ENCODE measurements at regions not wholly inside any gene's neighbourhood (a gene's known extent, or its start where the extent isn't known, plus 50 kb on each side); places are given as distances from the start of the nearest gene placed in this dataset.

GRCh38 chr15:47412802-47413201, 304.5 kb upstream of the SEMA6D start:
- TF ChIP-seq EP300 (IDR thresholded peaks at IDR 0.05; ENCODE audit: borderline replicate concordance) (no peak), RAD21 (IDR thresholded peaks at IDR 0.05; ENCODE audit: low read depth) (no peak), MAX (IDR thresholded peaks at IDR 0.05) (no peak), CEBPB (IDR thresholded peaks at IDR 0.05) (no peak), TEAD4 (IDR thresholded peaks at IDR 0.05) (no peak), TCF12 (IDR thresholded peaks at IDR 0.05; ENCODE audit: low read depth) (no peak), TAF1 (IDR thresholded peaks at IDR 0.05; ENCODE audit: low read depth) (no peak), FOXM1 (IDR thresholded peaks at IDR 0.05; ENCODE audit: borderline replicate concordance, low read depth) (no peak), REST (IDR thresholded peaks at IDR 0.05; ENCODE audit: low read depth) (no peak), YY1 (IDR thresholded peaks at IDR 0.05; ENCODE audit: low read depth) (no peak), ZBTB7A (IDR thresholded peaks at IDR 0.05; ENCODE audit: low read depth) (no peak), EGR1 (IDR thresholded peaks at IDR 0.05) (no peak), CREB1 (IDR thresholded peaks at IDR 0.05; ENCODE audit: low read depth) (no peak), NFIC (IDR thresholded peaks at IDR 0.05) (no peak)
